OCI-LY7 (cell line): ENCODE measurements at regions not wholly inside any gene's neighbourhood (a gene's known extent, or its start where the extent isn't known, plus 50 kb on each side); places are given as distances from the start of the nearest gene placed in this dataset.

ENCODE experiments used
- BruUV-seq: library from RNA; stranded (reverse); fragments of 400-500 nt; replicated peaks from 2 replicates; lab custom pipeline; 2021; lab: Mats Ljungman, UMichigan
- CTCF ChIA-PET: fragments of 300-600 bp; sonication (Branson Sonifier 250); formaldehyde crosslinking; loops from one replicate; lab custom pipeline; 2022; ENCODE audit warnings: antibody characterized with exemption; ENCODE audit not compliant: unreplicated experiment; lab: Charles Lee
- POLR2A ChIA-PET: fragments of 300-600 bp; sonication (Branson Sonifier 250); formaldehyde crosslinking; loops from one replicate; lab custom pipeline; 2022; ENCODE audit warnings: antibody characterized with exemption; lab: Charles Lee
- DNase-seq: peaks from one replicate; pipeline ENCODE4 v3.0.0-alpha.2; 2015; ENCODE audit warnings: low spot score
- H2AFZ ChIP-seq: fragments of 200-600 bp; sonication (generic), shearing (Covaris generic); 2 replicates; pipeline ENCODE4 v1.6.1; 2014; ENCODE audit warnings: mild to moderate bottlenecking, antibody characterized with exemption, low read length, moderate library complexity
- H3K27ac ChIP-seq: fragments of 200-600 bp; sonication (generic); 2 replicates; pipeline ENCODE4 v1.5.1; 2014; ENCODE audit warnings: mixed run types, low read depth, mild to moderate bottlenecking, moderate library complexity, low read length, inconsistent platforms; ENCODE audit not compliant: poor library complexity, severe bottlenecking
- H3K36me3 ChIP-seq: fragments of 200-600 bp; sonication (generic); 2 replicates; pipeline ENCODE4 v1.6.1; 2014; ENCODE audit warnings: mild to moderate bottlenecking, antibody characterized with exemption, low read length, moderate library complexity, mixed read lengths; ENCODE audit not compliant: insufficient read depth
- H3K4me1 ChIP-seq: fragments of 200-600 bp; sonication (generic); 2 replicates; pipeline ENCODE4 v1.5.1; 2014; ENCODE audit warnings: mild to moderate bottlenecking, low read length; ENCODE audit not compliant: insufficient read depth, poor library complexity, severe bottlenecking
- H3K4me2 ChIP-seq: fragments of 200-600 bp; sonication (generic); 2 replicates; pipeline ENCODE4 v1.6.1; 2014; ENCODE audit warnings: mild to moderate bottlenecking, low read length
- H3K4me3 ChIP-seq: fragments of 200-600 bp; sonication (generic); 2 replicates; pipeline ENCODE4 v1.5.1; 2014; ENCODE audit warnings: mild to moderate bottlenecking, low read depth, low read length; ENCODE audit not compliant: poor library complexity, severe bottlenecking
- H3K79me2 ChIP-seq: fragments of 200-600 bp; sonication (generic); 2 replicates; pipeline ENCODE4 v1.6.1; 2016; ENCODE audit warnings: low read depth, mild to moderate bottlenecking, low read length, moderate library complexity, mixed read lengths; ENCODE audit not compliant: insufficient read depth
- H3K9me2 ChIP-seq: fragments of 200-600 bp; sonication (generic); 2 replicates; pipeline ENCODE4 v1.6.1; 2016; ENCODE audit warnings: mild to moderate bottlenecking, low read length, mixed read lengths; ENCODE audit not compliant: insufficient read depth
- H3K9me3 ChIP-seq: fragments of 200-600 bp; sonication (generic); 2 replicates; pipeline ENCODE4 v1.6.1; 2014; ENCODE audit warnings: mild to moderate bottlenecking, mixed run types, low read length, mixed read lengths
- H4K20me1 ChIP-seq: fragments of 200-600 bp; sonication (generic); 2 replicates; pipeline ENCODE4 v1.6.1; 2014; ENCODE audit warnings: mild to moderate bottlenecking, antibody characterized with exemption, low read length, moderate library complexity, mixed read lengths; ENCODE audit not compliant: insufficient read depth
- CTCF ChIP-seq: fragments of 200-600 bp; sonication (generic); conservative IDR thresholded peaks from 2 replicates; pipeline ENCODE4 v1.5.1; 2014; ENCODE audit warnings: mild to moderate bottlenecking, antibody characterized with exemption, low read length, moderate library complexity, mixed read lengths
- EZH2phosphoT487 ChIP-seq: fragments of 200-600 bp; sonication (generic); IDR thresholded peaks from 2 replicates; pipeline ENCODE4 v1.6.1; 2018; ENCODE audit warnings: low read depth, borderline replicate concordance, mild to moderate bottlenecking, mixed run types, antibody characterized with exemption, low read length, moderate library complexity, mixed read lengths
- intact Hi-C: fragments of 100-400 bp; cut with micrococcal nuclease; formaldehyde crosslinking; loops from one replicate; pipeline ENCODE4 v1.10.0; 2022; ENCODE audit not compliant: unreplicated experiment

- BruUV-seq, result no TSS peak
- intact Hi-C loops, result no loop called here
- DNase-seq, result no peak
- Histone ChIP-seq H3K36me3 (no peaks in the 10 kb centered on the region), H3K4me3 (no peak overlapping the region), H3K27ac (no peak overlapping the region), H3K9me3 (no peaks in the 10 kb centered on the region), H3K9me2 (no peaks in the 10 kb centered on the region), H3K79me2 (no peaks in the 10 kb centered on the region), H2AFZ (no peak overlapping the region), H3K4me1 (no peaks in the 10 kb centered on the region), H3K4me2 (no peak overlapping the region), H4K20me1 (no peaks in the 10 kb centered on the region)
- CTCF ChIA-PET, result interaction anchor here (0.6 kb wide), 1 partner anchor 622 kb away, joined by 6 read pairs; no protein-coding TSS in a partner anchor
- TF ChIP-seq EZH2phosphoT487 (no peak), CTCF (no peak)
- POLR2A ChIA-PET, result interaction anchor here (0.9 to 1.4 kb wide), 2 partner anchors 8 to 11 kb away, joined by 3 to 5 read pairs; no protein-coding TSS in a partner anchor
Observed at GRCh38 chr14:51595881-51596455, 55.7 kb upstream of the FRMD6 start.

GRCh38 chr14:51596488-51597117 is 55.1 kb upstream of the FRMD6 start:
- Histone ChIP-seq H3K36me3 (no peaks in the 10 kb centered on the region), H3K4me3 (no peak overlapping the region), H3K79me2 (no peaks in the 10 kb centered on the region), H3K27ac (no peak overlapping the region), H3K4me1 (no peaks in the 10 kb centered on the region), H3K9me3 (no peaks in the 10 kb centered on the region), H3K9me2 (no peaks in the 10 kb centered on the region), H4K20me1 (no peaks in the 10 kb centered on the region), H3K4me2 (no peak overlapping the region), H2AFZ (no peak overlapping the region)
- ChIA-PET POLR2A (interaction anchor here (0.9 to 1.4 kb wide), 2 partner anchors 9 to 12 kb away, joined by 3 to 5 read pairs; no protein-coding TSS in a partner anchor), CTCF (interaction anchor here (0.6 to 1.5 kb wide), 2 partner anchors 10 to 622 kb away, joined by 3 to 6 read pairs; no protein-coding TSS in a partner anchor)
- no TSS peak for BruUV-seq
- intact Hi-C loops, result no loop called here
- no peak for DNase-seq
- TF ChIP-seq EZH2phosphoT487 (no peak), CTCF (no peak)
